WERI-Rb-1 (cell line): ENCODE measurements at regions not wholly inside any gene's neighbourhood (a gene's known extent, or its start where the extent isn't known, plus 50 kb on each side); places are given as distances from the start of the nearest gene placed in this dataset.
"Not testable (repeated sequence)": the region's sequence is repeated elsewhere in the genome, so short reads cannot be mapped to it uniquely, and the experiment has no call there.

Experiments used
- DNase-seq: peaks from one replicate; pipeline ENCODE4 v3.0.0-alpha.2; 2020
- H3K27ac ChIP-seq: fragments of 250-450 bp; sonication (Bioruptor Pico); 2 replicates; pipeline ENCODE4 v1.5.1; 2020; ENCODE audit warnings: mild to moderate bottlenecking, moderate library complexity
- H3K27me3 ChIP-seq: fragments of 250-450 bp; sonication (Bioruptor Pico); 2 replicates; pipeline ENCODE4 v1.5.1; 2021; ENCODE audit warnings: mild to moderate bottlenecking, low read depth, moderate library complexity; ENCODE audit not compliant: insufficient read depth, severe bottlenecking
- H3K36me3 ChIP-seq: fragments of 250-450 bp; sonication (Bioruptor Pico); 2 replicates; pipeline ENCODE4 v1.5.1; 2020; ENCODE audit warnings: mild to moderate bottlenecking, moderate library complexity
- H3K4me3 ChIP-seq: 2 replicates; pipeline ENCODE4 v1.5.1; 2011; ENCODE audit warnings: low read depth, mild to moderate bottlenecking, control low read depth, low read length
- H3K9me3 ChIP-seq: fragments of 250-450 bp; sonication (Bioruptor Pico); 2 replicates; pipeline ENCODE4 v1.5.1; 2021; ENCODE audit warnings: mild to moderate bottlenecking, moderate library complexity; ENCODE audit not compliant: severe bottlenecking
- TF ChIP-seq, protein P1 (sequence below): IDR thresholded peaks from 2 replicates; pipeline ENCODE4 v1.5.1; 2011; ENCODE audit warnings: low read depth, mild to moderate bottlenecking, control low read depth, inconsistent platforms, low read length

DNA sequence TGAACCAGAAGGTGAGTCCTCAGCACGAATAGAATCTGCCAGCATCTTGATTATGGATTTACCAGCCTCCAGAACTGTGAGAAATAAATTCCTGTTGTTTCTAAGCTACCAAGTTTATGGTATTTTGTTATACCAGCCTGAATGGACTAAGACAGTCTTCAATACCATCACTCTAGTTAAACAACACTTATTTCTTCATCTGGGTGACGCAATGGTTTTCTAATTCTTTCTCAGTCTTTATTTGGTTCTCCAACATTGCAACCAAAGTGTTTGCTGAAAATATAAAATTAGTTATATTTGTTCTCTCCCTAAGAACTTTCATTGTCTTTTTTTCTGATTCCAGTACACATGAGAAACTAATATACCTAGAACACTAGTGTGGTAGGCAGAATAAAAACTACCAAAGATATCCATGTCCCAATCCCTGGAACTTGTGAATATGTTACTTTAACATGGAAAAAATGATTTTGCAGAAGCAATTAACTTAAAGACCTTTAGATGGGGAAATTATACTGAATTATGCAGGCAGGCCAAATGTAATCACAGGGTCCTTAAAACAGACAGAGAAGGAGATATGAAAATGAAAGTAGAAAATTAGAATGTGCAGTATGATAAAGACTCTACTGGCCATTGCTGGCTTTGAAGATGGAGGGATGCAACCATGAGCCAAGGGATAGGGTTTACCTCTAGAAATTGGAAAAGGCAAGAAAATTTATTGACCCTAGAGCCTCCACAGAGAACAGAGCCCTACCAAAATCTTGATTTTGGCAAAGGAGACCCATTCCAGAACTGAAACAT lies 1115.1 kb downstream of the PLA2G4A start:
- no peaks in the 10 kb centered on the region for H3K36me3 ChIP-seq
- no peaks in the 10 kb centered on the region for H3K27me3 ChIP-seq
- H3K9me3 ChIP-seq: no peaks in the 10 kb centered on the region
- no peak overlapping the region for H3K4me3 ChIP-seq
- DNase-seq: no peak
- no peak overlapping the region for H3K27ac ChIP-seq
- TF ChIP-seq, protein P1, sequence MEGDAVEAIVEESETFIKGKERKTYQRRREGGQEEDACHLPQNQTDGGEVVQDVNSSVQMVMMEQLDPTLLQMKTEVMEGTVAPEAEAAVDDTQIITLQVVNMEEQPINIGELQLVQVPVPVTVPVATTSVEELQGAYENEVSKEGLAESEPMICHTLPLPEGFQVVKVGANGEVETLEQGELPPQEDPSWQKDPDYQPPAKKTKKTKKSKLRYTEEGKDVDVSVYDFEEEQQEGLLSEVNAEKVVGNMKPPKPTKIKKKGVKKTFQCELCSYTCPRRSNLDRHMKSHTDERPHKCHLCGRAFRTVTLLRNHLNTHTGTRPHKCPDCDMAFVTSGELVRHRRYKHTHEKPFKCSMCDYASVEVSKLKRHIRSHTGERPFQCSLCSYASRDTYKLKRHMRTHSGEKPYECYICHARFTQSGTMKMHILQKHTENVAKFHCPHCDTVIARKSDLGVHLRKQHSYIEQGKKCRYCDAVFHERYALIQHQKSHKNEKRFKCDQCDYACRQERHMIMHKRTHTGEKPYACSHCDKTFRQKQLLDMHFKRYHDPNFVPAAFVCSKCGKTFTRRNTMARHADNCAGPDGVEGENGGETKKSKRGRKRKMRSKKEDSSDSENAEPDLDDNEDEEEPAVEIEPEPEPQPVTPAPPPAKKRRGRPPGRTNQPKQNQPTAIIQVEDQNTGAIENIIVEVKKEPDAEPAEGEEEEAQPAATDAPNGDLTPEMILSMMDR: no peak

DNA sequence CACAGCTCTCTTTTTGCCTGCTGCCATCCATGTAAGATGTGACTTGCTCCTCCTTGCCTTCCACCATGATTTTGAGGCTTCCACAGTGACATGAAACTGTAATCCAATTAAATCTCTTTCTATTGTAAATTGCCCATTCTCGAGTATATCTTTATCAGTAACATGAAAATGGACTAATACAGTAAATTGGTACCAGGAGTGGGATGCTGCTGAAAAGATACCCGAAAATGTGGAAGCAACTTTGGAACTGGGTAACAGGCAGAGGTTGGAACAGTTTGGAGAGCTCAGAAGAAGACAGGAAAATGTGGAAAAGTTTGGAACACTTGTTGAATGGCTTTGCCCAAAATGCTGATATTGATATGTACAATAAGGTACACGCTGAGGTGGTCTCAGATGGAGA lies 1117.9 kb downstream of the PLA2G4A start:
- H3K4me3 ChIP-seq, DNase-seq, H3K27me3 ChIP-seq, H3K27ac ChIP-seq, H3K36me3 ChIP-seq, H3K9me3 ChIP-seq: not testable (repeated sequence)

DNA sequence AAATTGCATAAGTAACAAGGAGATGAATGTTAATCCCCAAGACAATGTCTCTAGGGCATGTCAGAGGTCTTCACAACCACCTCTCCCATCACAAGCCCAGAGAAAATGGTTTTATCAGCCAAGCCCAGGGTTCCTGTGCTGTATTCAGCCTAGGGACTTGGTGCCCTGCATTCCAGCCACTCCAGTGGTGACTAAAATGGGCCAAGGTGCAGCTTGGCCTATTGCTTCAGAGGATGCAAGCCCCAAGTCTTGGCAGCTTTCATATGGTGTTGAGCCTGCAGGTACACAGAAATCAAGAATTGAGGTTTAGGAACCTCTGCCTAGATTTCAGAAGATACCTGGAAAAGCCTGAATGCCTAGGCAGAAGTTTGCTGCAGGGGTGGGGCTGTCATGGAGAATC lies 1118.6 kb downstream of the PLA2G4A start:
- TF ChIP-seq, protein P1: no peak
- no peaks in the 10 kb centered on the region for H3K27me3 ChIP-seq
- no peaks in the 10 kb centered on the region for H3K9me3 ChIP-seq
- H3K4me3 ChIP-seq: no peak overlapping the region
- H3K27ac ChIP-seq: no peak overlapping the region
- DNase-seq: no peak
- no peaks in the 10 kb centered on the region for H3K36me3 ChIP-seq

DNA sequence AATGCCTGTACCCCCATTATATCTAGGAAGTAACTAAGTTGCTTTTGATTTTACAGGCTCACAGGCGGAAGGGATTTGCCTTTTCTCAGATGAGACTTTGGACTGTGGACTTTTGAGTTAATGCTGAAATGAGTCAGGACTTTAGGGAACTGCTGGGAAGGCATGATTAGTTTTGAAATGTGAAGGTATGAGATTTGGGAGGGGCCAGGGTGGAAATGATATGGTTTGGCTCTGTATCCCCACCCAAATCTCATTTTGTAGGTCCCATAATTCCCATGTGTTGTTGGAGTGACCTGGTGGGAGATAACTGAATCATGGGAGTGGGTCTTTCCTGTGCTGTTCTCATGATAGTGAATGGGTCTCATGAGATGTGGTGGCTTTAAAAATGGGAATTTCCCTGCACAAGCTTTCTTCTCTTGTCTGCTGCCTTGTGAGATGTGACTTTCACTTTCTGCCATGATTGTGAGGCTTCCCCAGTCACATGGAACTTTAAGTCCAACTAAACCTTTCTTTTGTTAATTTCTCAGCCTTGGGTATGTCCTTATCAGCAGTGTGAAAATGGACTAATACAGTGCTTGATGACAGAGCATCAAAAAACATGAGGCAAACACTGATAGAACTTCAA lies 1119.5 kb downstream of the PLA2G4A start:
- TF ChIP-seq, protein P1: no peak
- no peak for DNase-seq

DNA sequence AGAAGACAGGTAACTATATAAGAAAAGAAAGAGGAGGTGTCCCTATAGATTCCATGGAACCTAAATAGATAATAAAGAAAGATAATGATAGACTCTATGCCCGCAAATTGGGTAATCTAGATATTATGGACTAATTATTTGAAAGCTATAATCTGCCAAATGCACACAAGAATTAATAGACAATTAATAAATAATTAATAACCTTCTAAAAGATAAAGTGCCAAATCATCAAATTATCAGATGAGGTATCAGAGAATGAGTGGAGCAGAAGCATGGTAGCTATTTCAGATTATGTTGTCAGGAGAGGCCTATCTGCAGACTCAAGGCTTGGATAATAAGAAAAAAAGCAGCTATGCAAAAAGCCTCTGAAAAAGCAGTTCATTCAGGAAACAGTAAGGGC lies 1120.8 kb downstream of the PLA2G4A start:
- no peak for DNase-seq
- no peaks in the 10 kb centered on the region for H3K9me3 ChIP-seq
- TF ChIP-seq, protein P1: no peak

More for the DNA sequence above, 1119.5 kb downstream of the PLA2G4A start:
- Histone ChIP-seq H3K4me3 (no peak overlapping the region), H3K36me3 (no peaks in the 10 kb centered on the region), H3K27me3 (no peaks in the 10 kb centered on the region), H3K27ac (no peak overlapping the region), H3K9me3 (no peaks in the 10 kb centered on the region)

DNA sequence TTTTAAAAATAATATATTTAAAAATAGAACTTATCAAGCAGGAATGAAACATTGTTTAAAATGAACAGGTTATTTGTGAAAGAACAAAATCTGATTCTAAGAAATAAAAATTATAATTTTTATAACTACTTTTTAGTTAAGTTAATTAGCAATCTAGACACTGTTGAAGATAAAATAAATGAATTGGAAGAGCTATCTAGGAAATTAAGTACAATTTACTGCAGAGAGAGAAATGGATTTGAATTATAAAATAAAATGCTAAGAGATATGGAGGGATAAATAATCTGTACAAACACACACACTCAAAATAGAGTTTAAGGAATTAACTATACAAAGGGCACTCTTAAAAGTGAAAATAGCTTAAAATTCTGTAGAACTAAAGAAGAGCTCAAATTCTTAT lies 1123.1 kb downstream of the PLA2G4A start:
- no peak for DNase-seq
- TF ChIP-seq, protein P1: no peak
- H3K27ac ChIP-seq: no peak overlapping the region
- no peak overlapping the region for H3K4me3 ChIP-seq
- H3K9me3 ChIP-seq: no peaks in the 10 kb centered on the region
- H3K36me3 ChIP-seq: no peaks in the 10 kb centered on the region
- H3K27me3 ChIP-seq: no peaks in the 10 kb centered on the region

More for the DNA sequence above, 1120.8 kb downstream of the PLA2G4A start:
- Histone ChIP-seq H3K36me3 (no peaks in the 10 kb centered on the region), H3K27me3 (no peaks in the 10 kb centered on the region), H3K27ac (no peak overlapping the region), H3K4me3 (no peak overlapping the region)
